ENCODE measurements at regions not wholly inside any gene's neighbourhood (a gene's known extent, or its start where the extent isn't known, plus 50 kb on each side); places are given as distances from the start of the nearest gene placed in this dataset.

GRCh38 chr5:54831233-54831632, 154.2 kb downstream of the ESM1 start:
- DNase-seq (ENCODE audit: low spot score in 2 of 2) = no peak
- no peak overlapping the region for H3K4me3 Mint-ChIP-seq
- H3K27me3 Mint-ChIP-seq = no peaks in the 10 kb centered on the region
- peaks cover 2% of the 10 kb centered on the region for H3K36me3 Mint-ChIP-seq
- no peak overlapping the region for H3K27ac Mint-ChIP-seq
- no peaks in the 10 kb centered on the region for H3K9me3 Mint-ChIP-seq
- H3K4me1 Mint-ChIP-seq = peaks cover 15% of the 10 kb centered on the region
- no peak for ATAC-seq (ENCODE audit: low read depth)

- no peak for DNase-seq (ENCODE audit: low spot score in 2 of 2)
- H3K4me3 Mint-ChIP-seq = no peak overlapping the region
- no peaks in the 10 kb centered on the region for H3K9me3 Mint-ChIP-seq
- H3K4me1 Mint-ChIP-seq = peaks cover 13% of the 10 kb centered on the region
- ATAC-seq (ENCODE audit: low read depth) = no peak
- H3K27me3 Mint-ChIP-seq = no peaks in the 10 kb centered on the region
- no peak overlapping the region for H3K27ac Mint-ChIP-seq
- H3K36me3 Mint-ChIP-seq = peaks cover 2% of the 10 kb centered on the region
Observed at GRCh38 chr5:54829676-54830535, 155.5 kb downstream of the ESM1 start.

- no peak overlapping the region for H3K27ac Mint-ChIP-seq
Observed at GRCh38 chr5:54829102-54829501, 156.3 kb downstream of the ESM1 start.

GRCh38 chr5:54828151-54828550, 157.2 kb downstream of the ESM1 start:
- Mint-ChIP-seq H3K27ac (no peak overlapping the region), H3K36me3 (peaks cover 2% of the 10 kb centered on the region), H3K4me1 (peaks cover 5% of the 10 kb centered on the region), H3K27me3 (no peaks in the 10 kb centered on the region), H3K9me3 (no peaks in the 10 kb centered on the region), H3K4me3 (no peak overlapping the region)
- ATAC-seq (ENCODE audit: low read depth) (no peak), DNase-seq (ENCODE audit: low spot score in 2 of 2) (no peak)

More at GRCh38 chr5:54829102-54829501, 156.3 kb downstream of the ESM1 start:
- DNase-seq (ENCODE audit: low spot score in 2 of 2) = no peak
- Mint-ChIP-seq H3K9me3 (no peaks in the 10 kb centered on the region), H3K27me3 (no peaks in the 10 kb centered on the region), H3K4me3 (peak overlapping the region; percentile 11), H3K4me1 (peaks cover 13% of the 10 kb centered on the region), H3K36me3 (peaks cover 2% of the 10 kb centered on the region)
- ATAC-seq (ENCODE audit: low read depth) = peak; percentile 33

DNA sequence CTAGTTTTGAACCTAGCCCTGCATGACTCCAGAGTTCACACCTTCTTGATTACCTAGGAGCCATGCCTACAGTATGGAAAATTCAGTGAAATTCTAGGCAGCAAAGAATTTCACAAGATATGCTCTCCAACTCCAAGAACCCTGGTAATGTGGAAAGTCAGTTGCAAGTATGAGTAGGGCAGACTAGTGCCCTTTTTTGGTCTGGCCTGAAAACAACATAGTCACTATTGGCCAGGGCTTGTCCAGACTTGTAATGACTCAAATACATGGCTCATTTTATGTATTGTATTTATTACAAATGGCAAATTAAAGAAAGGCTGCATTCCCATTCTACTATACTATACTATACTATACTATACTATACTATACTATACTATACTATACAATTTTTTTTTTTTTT, 160.4 kb downstream of the ESM1 start:
- H3K4me1 Mint-ChIP-seq = no peaks in the 10 kb centered on the region
- H3K27ac Mint-ChIP-seq = no peak overlapping the region
- no peaks in the 10 kb centered on the region for H3K27me3 Mint-ChIP-seq
- H3K36me3 Mint-ChIP-seq = peaks cover 2% of the 10 kb centered on the region
- no peak for ATAC-seq (ENCODE audit: low read depth)
- no peaks in the 10 kb centered on the region for H3K9me3 Mint-ChIP-seq
- no peak overlapping the region for H3K4me3 Mint-ChIP-seq
- no peak for DNase-seq (ENCODE audit: low spot score in 2 of 2)

- H3K36me3 Mint-ChIP-seq = peaks cover 2% of the 10 kb centered on the region
- no peak for DNase-seq (ENCODE audit: low spot score in 2 of 2)
- no peak overlapping the region for H3K27ac Mint-ChIP-seq
- ATAC-seq (ENCODE audit: low read depth) = no peak
- H3K27me3 Mint-ChIP-seq = no peaks in the 10 kb centered on the region
- no peaks in the 10 kb centered on the region for H3K9me3 Mint-ChIP-seq
- no peak overlapping the region for H3K4me3 Mint-ChIP-seq
- H3K4me1 Mint-ChIP-seq = no peaks in the 10 kb centered on the region
Observed at GRCh38 chr5:54823006-54823405, 162.4 kb downstream of the ESM1 start.

DNA sequence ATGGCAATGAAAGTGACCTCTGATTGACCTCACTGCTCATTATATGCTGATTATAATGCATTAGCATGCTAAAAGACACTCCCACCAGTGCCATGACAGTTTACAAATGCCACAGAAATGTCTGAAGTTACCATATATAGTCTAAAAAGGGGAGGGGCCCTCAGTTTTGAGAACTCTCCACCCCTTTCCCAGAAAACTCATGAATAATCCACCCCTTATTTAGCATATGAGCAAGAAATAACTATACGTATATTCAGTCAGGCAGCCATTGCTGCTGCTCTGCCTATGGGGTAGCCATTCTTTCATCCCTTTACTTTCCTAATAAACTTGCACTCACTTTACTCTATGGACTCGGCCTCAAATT, 163.1 kb downstream of the ESM1 start:
- Mint-ChIP-seq H3K9me3 (no peaks in the 10 kb centered on the region), H3K27me3 (no peaks in the 10 kb centered on the region), H3K4me1 (no peaks in the 10 kb centered on the region), H3K36me3 (peaks cover 2% of the 10 kb centered on the region), H3K4me3 (no peak overlapping the region), H3K27ac (no peak overlapping the region)
- DNase-seq (ENCODE audit: low spot score in 2 of 2) = no peak
- no peak for ATAC-seq (ENCODE audit: low read depth)

GRCh38 chr5:54821445-54822323, 163.7 kb downstream of the ESM1 start:
- H3K27ac Mint-ChIP-seq = no peak overlapping the region
- no peaks in the 10 kb centered on the region for H3K4me1 Mint-ChIP-seq
- no peaks in the 10 kb centered on the region for H3K36me3 Mint-ChIP-seq
- ATAC-seq (ENCODE audit: low read depth) (no peak), DNase-seq (ENCODE audit: low spot score in 2 of 2) (no peak)
- H3K9me3 Mint-ChIP-seq = no peaks in the 10 kb centered on the region
- H3K4me3 Mint-ChIP-seq = no peak overlapping the region
- H3K27me3 Mint-ChIP-seq = no peaks in the 10 kb centered on the region

- Mint-ChIP-seq H3K4me1 (no peaks in the 10 kb centered on the region), H3K36me3 (no peaks in the 10 kb centered on the region), H3K27me3 (no peaks in the 10 kb centered on the region), H3K4me3 (no peak overlapping the region), H3K27ac (no peak overlapping the region), H3K9me3 (no peaks in the 10 kb centered on the region)
- ATAC-seq (ENCODE audit: low read depth) = no peak
- DNase-seq (ENCODE audit: low spot score in 2 of 2) = no peak
Observed at GRCh38 chr5:54820346-54821134, 164.9 kb downstream of the ESM1 start.

DNA sequence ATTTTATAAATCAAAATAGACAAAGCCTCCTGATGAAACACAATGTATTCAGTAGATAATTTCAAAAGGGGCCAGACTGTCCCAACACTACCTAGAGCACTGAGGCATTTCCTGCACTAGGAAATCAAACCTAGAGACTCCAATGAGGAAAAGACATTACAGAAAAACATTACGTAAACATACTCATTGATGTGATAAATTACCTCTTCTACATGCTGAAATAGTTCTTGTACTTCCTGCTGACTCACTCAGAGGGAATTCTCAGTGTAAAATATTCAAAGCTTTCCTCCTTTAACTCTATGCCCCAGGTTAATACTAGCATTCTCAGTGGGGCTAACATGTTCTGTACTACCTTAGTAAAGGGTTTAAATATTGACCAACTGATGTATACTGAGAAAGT, 178.0 kb downstream of the ESM1 start:
- Mint-ChIP-seq H3K4me3 (no peak overlapping the region), H3K9me3 (no peaks in the 10 kb centered on the region), H3K36me3 (no peaks in the 10 kb centered on the region), H3K27ac (no peak overlapping the region), H3K27me3 (peaks cover 2% of the 10 kb centered on the region), H3K4me1 (no peaks in the 10 kb centered on the region)
- ATAC-seq (ENCODE audit: low read depth) (no peak), DNase-seq (ENCODE audit: low spot score in 2 of 2) (no peak)

- H3K4me3 Mint-ChIP-seq = no peak overlapping the region
- ATAC-seq (ENCODE audit: low read depth) = no peak
Observed at GRCh38 chr5:54804521-54804920, 180.9 kb downstream of the ESM1 start.

DNA sequence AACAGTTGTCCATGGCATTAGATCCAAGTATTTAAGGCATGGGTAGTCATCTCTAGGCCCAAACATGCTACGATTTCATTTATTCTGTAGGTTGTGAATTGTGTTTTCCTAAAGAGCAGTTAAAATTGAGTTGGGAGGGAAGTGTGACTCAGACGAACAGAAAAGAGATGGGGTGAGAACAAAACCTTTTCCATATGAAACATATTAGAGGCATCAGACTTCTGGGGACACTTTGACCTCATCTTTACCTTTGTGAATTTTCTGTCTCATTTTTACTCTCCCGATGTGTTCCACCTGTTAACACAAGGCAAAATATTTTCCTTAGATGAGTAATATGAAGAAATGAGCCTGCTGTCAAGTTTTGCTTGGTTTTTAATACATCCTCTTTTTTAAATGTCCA, 181.3 kb downstream of the ESM1 start:
- no peaks in the 10 kb centered on the region for H3K27me3 Mint-ChIP-seq
- no peak for DNase-seq (ENCODE audit: low spot score in 2 of 2)
- H3K27ac Mint-ChIP-seq = no peak overlapping the region

More at GRCh38 chr5:54804521-54804920, 180.9 kb downstream of the ESM1 start:
- H3K27me3 Mint-ChIP-seq = no peaks in the 10 kb centered on the region
- H3K27ac Mint-ChIP-seq = no peak overlapping the region
- DNase-seq (ENCODE audit: low spot score in 2 of 2) = no peak
- H3K36me3 Mint-ChIP-seq = no peaks in the 10 kb centered on the region
- H3K9me3 Mint-ChIP-seq = no peaks in the 10 kb centered on the region
- peaks cover 9% of the 10 kb centered on the region for H3K4me1 Mint-ChIP-seq

DNA sequence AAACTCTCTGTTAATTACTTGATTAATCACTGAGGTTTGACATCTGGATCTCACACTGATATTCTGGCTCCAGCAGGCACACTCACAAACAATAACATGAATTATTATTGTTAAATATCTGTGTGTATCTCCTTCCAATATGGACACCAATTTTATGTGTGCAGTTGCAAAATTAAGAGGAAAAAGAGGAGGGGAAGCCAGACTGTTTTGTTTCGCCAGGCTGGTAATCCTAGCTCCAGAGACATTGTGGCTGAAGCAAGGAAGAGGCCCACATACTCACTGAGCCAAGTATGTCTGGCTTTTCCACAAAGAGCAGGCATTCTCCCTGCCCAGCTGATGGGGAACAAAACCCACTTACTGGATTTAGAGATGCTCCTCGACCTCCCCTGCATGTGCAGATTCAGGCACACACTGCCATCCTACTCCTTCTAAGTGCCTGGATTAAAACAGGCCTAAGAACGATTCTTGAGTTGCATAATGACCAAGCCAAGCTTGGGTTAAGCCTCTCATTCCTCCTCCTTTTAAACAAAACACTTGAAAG, 181.9 kb downstream of the ESM1 start:
- H3K36me3 Mint-ChIP-seq = no peaks in the 10 kb centered on the region
- ATAC-seq (ENCODE audit: low read depth) = no peak

More for the DNA sequence above, 181.3 kb downstream of the ESM1 start:
- H3K4me3 Mint-ChIP-seq = no peak overlapping the region
- H3K4me1 Mint-ChIP-seq = peaks cover 12% of the 10 kb centered on the region
- H3K36me3 Mint-ChIP-seq = no peaks in the 10 kb centered on the region
- no peak for ATAC-seq (ENCODE audit: low read depth)
- H3K9me3 Mint-ChIP-seq = no peaks in the 10 kb centered on the region

More for the DNA sequence above, 181.9 kb downstream of the ESM1 start:
- H3K4me1 Mint-ChIP-seq = peaks cover 12% of the 10 kb centered on the region
- no peak for DNase-seq (ENCODE audit: low spot score in 2 of 2)
- no peaks in the 10 kb centered on the region for H3K9me3 Mint-ChIP-seq
- no peak overlapping the region for H3K27ac Mint-ChIP-seq
- H3K27me3 Mint-ChIP-seq = no peaks in the 10 kb centered on the region
- no peak overlapping the region for H3K4me3 Mint-ChIP-seq

All from memory B cell (primary cell).